ENCODE measurements at regions not wholly inside any gene's neighbourhood (a gene's known extent, or its start where the extent isn't known, plus 50 kb on each side); places are given as distances from the start of the nearest gene placed in this dataset.

- H3K27me3 ChIP-seq (ENCODE audit: insufficient read depth, insufficient read length), result no peaks in the 10 kb centered on the region
- no peak for TF ChIP-seq YY1 (IDR thresholded peaks at IDR 0.05; ENCODE audit: insufficient read depth, insufficient read length)
- TF ChIP-seq SUZ12 (IDR thresholded peaks at IDR 0.05; ENCODE audit: extremely low read depth, insufficient read depth, insufficient read length), result no peak
- TF ChIP-seq ZNF274 (IDR thresholded peaks at IDR 0.05; ENCODE audit: low read depth, low read length), result no peak
These were observed 99.4 kb downstream of the LITAF start for GRCh38 chr16:11487289-11487688.

GRCh38 chr16:11488304-11488703 is 98.4 kb downstream of the LITAF start:
- TF ChIP-seq SUZ12 (IDR thresholded peaks at IDR 0.05; ENCODE audit: extremely low read depth, insufficient read depth, insufficient read length) (no peak), ZNF274 (IDR thresholded peaks at IDR 0.05; ENCODE audit: low read depth, low read length) (no peak)
- no peak overlapping the region for H3K4me3 ChIP-seq (ENCODE audit: insufficient read length, low read depth)
- peaks cover 17% of the 10 kb centered on the region; the same call in 1 of the 2 replicates for H3K9me3 ChIP-seq (ENCODE audit: insufficient read depth, low read length)
- H3K9ac ChIP-seq (ENCODE audit: insufficient read length, low read depth), result no peak overlapping the region
- H3K4me1 ChIP-seq (ENCODE audit: insufficient read depth, insufficient read length), result no peaks in the 10 kb centered on the region
- no peak for DNase-seq (ENCODE audit: low read depth, low spot score)
- H3K27me3 ChIP-seq (ENCODE audit: insufficient read depth, insufficient read length), result no peaks in the 10 kb centered on the region
- H3K36me3 ChIP-seq (ENCODE audit: insufficient read depth, insufficient read length, low read length), result no peaks in the 10 kb centered on the region

More at GRCh38 chr16:11487289-11487688, 99.4 kb downstream of the LITAF start:
- Histone ChIP-seq H3K4me1 (ENCODE audit: insufficient read depth, insufficient read length) (no peaks in the 10 kb centered on the region), H3K9me3 (ENCODE audit: insufficient read depth, low read length) (peaks cover 23% of the 10 kb centered on the region; the same call in 1 of the 2 replicates), H3K4me3 (ENCODE audit: insufficient read length, low read depth) (no peak overlapping the region), H3K9ac (ENCODE audit: insufficient read length, low read depth) (peak overlapping the region; percentile 42), H3K36me3 (ENCODE audit: insufficient read depth, insufficient read length, low read length) (no peaks in the 10 kb centered on the region)
- no peak for DNase-seq (ENCODE audit: low read depth, low spot score)

- TF ChIP-seq SUZ12 (IDR thresholded peaks at IDR 0.05; ENCODE audit: extremely low read depth, insufficient read depth, insufficient read length) (no peak), ZNF274 (IDR thresholded peaks at IDR 0.05; ENCODE audit: low read depth, low read length) (no peak), YY1 (IDR thresholded peaks at IDR 0.05; ENCODE audit: insufficient read depth, insufficient read length) (no peak)
- Histone ChIP-seq H3K36me3 (ENCODE audit: insufficient read depth, insufficient read length, low read length) (no peaks in the 10 kb centered on the region), H3K27me3 (ENCODE audit: insufficient read depth, insufficient read length) (no peaks in the 10 kb centered on the region), H3K4me1 (ENCODE audit: insufficient read depth, insufficient read length) (peaks cover 14% of the 10 kb centered on the region), H3K9ac (ENCODE audit: insufficient read length, low read depth) (no peak overlapping the region), H3K9me3 (ENCODE audit: insufficient read depth, low read length) (peaks cover 7% of the 10 kb centered on the region; the same call in 1 of the 2 replicates), H3K4me3 (ENCODE audit: insufficient read length, low read depth) (no peak overlapping the region)
- no peak for DNase-seq (ENCODE audit: low read depth, low spot score)
These were observed 95.2 kb downstream of the LITAF start for GRCh38 chr16:11491524-11491923.

GRCh38 chr16:11492808-11493530 is 93.8 kb downstream of the LITAF start:
- H3K4me1 ChIP-seq (ENCODE audit: insufficient read depth, insufficient read length), result peaks cover 23% of the 10 kb centered on the region
- peaks cover 7% of the 10 kb centered on the region; the same call in 1 of the 2 replicates for H3K9me3 ChIP-seq (ENCODE audit: insufficient read depth, low read length)
- no peak for DNase-seq (ENCODE audit: low read depth, low spot score)
- H3K4me3 ChIP-seq (ENCODE audit: insufficient read length, low read depth), result no peak overlapping the region
- no peaks in the 10 kb centered on the region for H3K27me3 ChIP-seq (ENCODE audit: insufficient read depth, insufficient read length)
- no peaks in the 10 kb centered on the region for H3K36me3 ChIP-seq (ENCODE audit: insufficient read depth, insufficient read length, low read length)
- no peak overlapping the region for H3K9ac ChIP-seq (ENCODE audit: insufficient read length, low read depth)
- no peak for TF ChIP-seq SUZ12 (IDR thresholded peaks at IDR 0.05; ENCODE audit: extremely low read depth, insufficient read depth, insufficient read length)
- TF ChIP-seq YY1 (IDR thresholded peaks at IDR 0.05; ENCODE audit: insufficient read depth, insufficient read length), result no peak
- TF ChIP-seq ZNF274 (IDR thresholded peaks at IDR 0.05; ENCODE audit: low read depth, low read length), result no peak

- Histone ChIP-seq H3K4me3 (ENCODE audit: insufficient read length, low read depth) (no peak overlapping the region), H3K27me3 (ENCODE audit: insufficient read depth, insufficient read length) (no peaks in the 10 kb centered on the region), H3K9me3 (ENCODE audit: insufficient read depth, low read length) (peaks cover 7% of the 10 kb centered on the region; the same call in 1 of the 2 replicates), H3K36me3 (ENCODE audit: insufficient read depth, insufficient read length, low read length) (no peaks in the 10 kb centered on the region), H3K9ac (ENCODE audit: insufficient read length, low read depth) (no peak overlapping the region), H3K4me1 (ENCODE audit: insufficient read depth, insufficient read length) (peaks cover 24% of the 10 kb centered on the region)
- TF ChIP-seq SUZ12 (IDR thresholded peaks at IDR 0.05; ENCODE audit: extremely low read depth, insufficient read depth, insufficient read length) (no peak), ZNF274 (IDR thresholded peaks at IDR 0.05; ENCODE audit: low read depth, low read length) (no peak), YY1 (IDR thresholded peaks at IDR 0.05; ENCODE audit: insufficient read depth, insufficient read length) (no peak)
- no peak for DNase-seq (ENCODE audit: low read depth, low spot score)
These were observed 93.2 kb downstream of the LITAF start for GRCh38 chr16:11493531-11493929.

GRCh38 chr16:11494029-11494428 is 92.7 kb downstream of the LITAF start:
- H3K4me3 ChIP-seq (ENCODE audit: insufficient read length, low read depth), result no peak overlapping the region
- no peak overlapping the region for H3K9ac ChIP-seq (ENCODE audit: insufficient read length, low read depth)
- H3K9me3 ChIP-seq (ENCODE audit: insufficient read depth, low read length), result peaks cover 7% of the 10 kb centered on the region; the same call in 1 of the 2 replicates
- no peaks in the 10 kb centered on the region for H3K27me3 ChIP-seq (ENCODE audit: insufficient read depth, insufficient read length)
- TF ChIP-seq ZNF274 (IDR thresholded peaks at IDR 0.05; ENCODE audit: low read depth, low read length) (no peak), SUZ12 (IDR thresholded peaks at IDR 0.05; ENCODE audit: extremely low read depth, insufficient read depth, insufficient read length) (no peak), YY1 (IDR thresholded peaks at IDR 0.05; ENCODE audit: insufficient read depth, insufficient read length) (no peak)
- H3K36me3 ChIP-seq (ENCODE audit: insufficient read depth, insufficient read length, low read length), result no peaks in the 10 kb centered on the region
- peaks cover 26% of the 10 kb centered on the region for H3K4me1 ChIP-seq (ENCODE audit: insufficient read depth, insufficient read length)
- DNase-seq (ENCODE audit: low read depth, low spot score), result no peak

- DNase-seq (ENCODE audit: low read depth, low spot score), result no peak
These were observed 92.3 kb downstream of the LITAF start for GRCh38 chr16:11494433-11494832.

More at GRCh38 chr16:11494433-11494832, 92.3 kb downstream of the LITAF start:
- peak overlapping the region; percentile 45 for H3K9ac ChIP-seq (ENCODE audit: insufficient read length, low read depth)
- TF ChIP-seq ZNF274 (IDR thresholded peaks at IDR 0.05; ENCODE audit: low read depth, low read length), result no peak
- TF ChIP-seq YY1 (IDR thresholded peaks at IDR 0.05; ENCODE audit: insufficient read depth, insufficient read length), result no peak
- no peak for TF ChIP-seq SUZ12 (IDR thresholded peaks at IDR 0.05; ENCODE audit: extremely low read depth, insufficient read depth, insufficient read length)
- H3K36me3 ChIP-seq (ENCODE audit: insufficient read depth, insufficient read length, low read length), result no peaks in the 10 kb centered on the region
- H3K4me3 ChIP-seq (ENCODE audit: insufficient read length, low read depth), result no peak overlapping the region
- peaks cover 27% of the 10 kb centered on the region for H3K4me1 ChIP-seq (ENCODE audit: insufficient read depth, insufficient read length)
- no peaks in the 10 kb centered on the region for H3K27me3 ChIP-seq (ENCODE audit: insufficient read depth, insufficient read length)
- H3K9me3 ChIP-seq (ENCODE audit: insufficient read depth, low read length), result peaks cover 7% of the 10 kb centered on the region; the same call in 1 of the 2 replicates
